ENCODE measurements at regions not wholly inside any gene's neighbourhood (a gene's known extent, or its start where the extent isn't known, plus 50 kb on each side); places are given as distances from the start of the nearest gene placed in this dataset.

GRCh38 chr15:95277266-95277665, 1045.9 kb downstream of the MCTP2 start:
- Histone ChIP-seq H3K79me2 (ENCODE audit: insufficient read depth, low read length) (no peaks in the 10 kb centered on the region), H3K9me2 (replicated peaks; ENCODE audit: low read depth, low read length) (no peaks in the 10 kb centered on the region), H3K4me1 (ENCODE audit: insufficient read depth, low read length, poor library complexity, severe bottlenecking) (peaks cover 14% of the 10 kb centered on the region), H3K9ac (ENCODE audit: low read depth, low read length, poor library complexity, severe bottlenecking) (no peak overlapping the region), H2AFZ (ENCODE audit: low read length) (peak overlapping the region; percentile 12; the same call in 1 of the 2 replicates), H3F3A (ENCODE audit: low read depth) (no peaks in the 10 kb centered on the region), H3K27me3 (ENCODE audit: insufficient read depth, low read length, poor library complexity, severe bottlenecking) (no peaks in the 10 kb centered on the region), H3K36me3 (ENCODE audit: insufficient read depth, low read length) (no peaks in the 10 kb centered on the region), H3K4me2 (ENCODE audit: low read depth, low read length, poor library complexity, severe bottlenecking) (no peak overlapping the region), H3K9me3 (ENCODE audit: insufficient read depth, low read depth, low read length) (no peaks in the 10 kb centered on the region), H3K4me3 (ENCODE audit: low read length, poor library complexity, severe bottlenecking) (no peak overlapping the region), H4K20me1 (ENCODE audit: insufficient read depth, low read length, poor library complexity, severe bottlenecking) (no peaks in the 10 kb centered on the region)
- TF ChIP-seq EZH2phosphoT487 (IDR thresholded peaks at IDR 0.05; ENCODE audit: borderline replicate concordance) (no peak), CTCF (conservative IDR thresholded peaks at IDR 0.05; ENCODE audit: low read length) (no peak)

- H3K4me2 ChIP-seq (ENCODE audit: low read depth, low read length, poor library complexity, severe bottlenecking): no peak overlapping the region
- H3K36me3 ChIP-seq (ENCODE audit: insufficient read depth, low read length): no peaks in the 10 kb centered on the region
- H3K9me3 ChIP-seq (ENCODE audit: insufficient read depth, low read depth, low read length): no peaks in the 10 kb centered on the region
- H3K9ac ChIP-seq (ENCODE audit: low read depth, low read length, poor library complexity, severe bottlenecking): no peak overlapping the region
- H3K79me2 ChIP-seq (ENCODE audit: insufficient read depth, low read length): no peaks in the 10 kb centered on the region
- no peak for TF ChIP-seq CTCF (conservative IDR thresholded peaks at IDR 0.05; ENCODE audit: low read length)
- TF ChIP-seq EZH2phosphoT487 (IDR thresholded peaks at IDR 0.05; ENCODE audit: borderline replicate concordance): no peak
- no peaks in the 10 kb centered on the region for H4K20me1 ChIP-seq (ENCODE audit: insufficient read depth, low read length, poor library complexity, severe bottlenecking)
- no peak overlapping the region for H2AFZ ChIP-seq (ENCODE audit: low read length)
- no peaks in the 10 kb centered on the region for H3K27me3 ChIP-seq (ENCODE audit: insufficient read depth, low read length, poor library complexity, severe bottlenecking)
- no peaks in the 10 kb centered on the region for H3F3A ChIP-seq (ENCODE audit: low read depth)
- H3K9me2 ChIP-seq (replicated peaks; ENCODE audit: low read depth, low read length): no peaks in the 10 kb centered on the region
- no peak overlapping the region for H3K4me3 ChIP-seq (ENCODE audit: low read length, poor library complexity, severe bottlenecking)
- H3K4me1 ChIP-seq (ENCODE audit: insufficient read depth, low read length, poor library complexity, severe bottlenecking): peaks cover 26% of the 10 kb centered on the region
These were observed 1047.3 kb downstream of the MCTP2 start for GRCh38 chr15:95278532-95279245.

- H3K4me3 ChIP-seq (ENCODE audit: low read length, poor library complexity, severe bottlenecking): no peak overlapping the region
- H3F3A ChIP-seq (ENCODE audit: low read depth): 0 out of 2 replicates have a peak, but pooled peaks cover 1% of the 10 kb centered on the region
- H4K20me1 ChIP-seq (ENCODE audit: insufficient read depth, low read length, poor library complexity, severe bottlenecking): no peaks in the 10 kb centered on the region
- no peaks in the 10 kb centered on the region for H3K9me2 ChIP-seq (replicated peaks; ENCODE audit: low read depth, low read length)
- no peak overlapping the region for H3K4me2 ChIP-seq (ENCODE audit: low read depth, low read length, poor library complexity, severe bottlenecking)
- no peaks in the 10 kb centered on the region for H3K9me3 ChIP-seq (ENCODE audit: insufficient read depth, low read depth, low read length)
- peaks cover 33% of the 10 kb centered on the region for H3K4me1 ChIP-seq (ENCODE audit: insufficient read depth, low read length, poor library complexity, severe bottlenecking)
- no peaks in the 10 kb centered on the region for H3K36me3 ChIP-seq (ENCODE audit: insufficient read depth, low read length)
- TF ChIP-seq EZH2phosphoT487 (IDR thresholded peaks at IDR 0.05; ENCODE audit: borderline replicate concordance) (no peak), CTCF (conservative IDR thresholded peaks at IDR 0.05; ENCODE audit: low read length) (no peak)
- H2AFZ ChIP-seq (ENCODE audit: low read length): no peak overlapping the region
- H3K79me2 ChIP-seq (ENCODE audit: insufficient read depth, low read length): no peaks in the 10 kb centered on the region
- H3K9ac ChIP-seq (ENCODE audit: low read depth, low read length, poor library complexity, severe bottlenecking): no peak overlapping the region
- no peaks in the 10 kb centered on the region for H3K27me3 ChIP-seq (ENCODE audit: insufficient read depth, low read length, poor library complexity, severe bottlenecking)
These were observed 1048.1 kb downstream of the MCTP2 start for GRCh38 chr15:95279277-95280019.
